IPS-NIHi11 (cell line): ENCODE measurements at regions not wholly inside any gene's neighbourhood (a gene's known extent, or its start where the extent isn't known, plus 50 kb on each side); places are given as distances from the start of the nearest gene placed in this dataset.

Experiments
- DNase-seq: peaks from one replicate; pipeline ENCODE4 v3.0.0; 2012; ENCODE audit warnings: mixed read lengths, low spot score

GRCh38 chr5:103463261-103463660, 99.3 kb downstream of the NUDT12 start:
- DNase-seq = no peak

GRCh38 chr5:103461243-103461642, 101.3 kb downstream of the NUDT12 start:
- no peak for DNase-seq

DNA sequence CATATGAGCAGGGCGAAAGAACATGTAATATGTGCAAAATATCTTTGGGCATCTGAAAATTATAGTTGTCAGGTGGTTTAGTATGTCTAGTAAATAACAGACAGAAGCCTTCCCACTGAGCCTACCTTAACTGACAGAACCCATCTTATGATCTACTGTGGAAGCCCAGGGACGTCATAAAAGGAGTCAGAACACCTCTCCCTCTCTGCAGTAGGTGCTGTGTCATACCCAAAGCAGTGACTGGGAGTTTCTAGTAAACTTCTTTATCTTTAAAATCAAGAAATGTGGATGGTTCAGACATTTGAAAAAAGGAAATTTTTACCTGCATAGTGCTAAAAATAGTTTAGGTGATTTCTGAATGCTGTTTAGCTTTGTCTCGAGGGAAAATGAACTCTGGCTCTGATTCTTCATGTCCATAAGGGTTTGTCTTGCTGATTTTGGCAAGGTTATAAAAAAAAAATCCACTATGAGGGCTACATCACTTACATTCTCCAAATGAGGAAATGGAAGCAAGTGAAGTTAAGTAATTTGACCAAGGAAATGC, 104.0 kb downstream of the NUDT12 start:
- DNase-seq = no peak

- DNase-seq = no peak
Observed at GRCh38 chr5:103456476-103456875, 106.1 kb downstream of the NUDT12 start.

- no peak for DNase-seq
Observed at GRCh38 chr5:103455796-103456195, 106.8 kb downstream of the NUDT12 start.

GRCh38 chr5:103454770-103455169, 107.8 kb downstream of the NUDT12 start:
- DNase-seq = no peak

DNA sequence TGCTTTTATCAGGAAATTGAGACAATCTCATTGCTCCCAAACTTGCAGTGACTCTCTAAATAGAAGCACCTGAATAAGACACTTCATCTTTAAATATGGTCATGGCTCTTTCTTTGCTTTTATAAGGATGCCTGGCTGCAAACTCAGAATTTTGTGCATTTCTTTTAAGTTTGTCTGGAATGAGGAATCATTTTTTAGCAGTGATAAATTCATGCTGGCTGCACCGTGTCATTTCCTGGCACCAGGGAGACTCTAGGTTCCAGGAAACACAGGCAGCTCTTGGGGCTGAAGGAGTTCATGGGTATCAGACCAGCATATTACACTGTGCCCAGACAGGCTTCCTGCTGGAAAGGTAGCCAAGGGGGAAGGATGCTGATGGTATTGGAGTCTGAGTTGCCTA, 109.9 kb downstream of the NUDT12 start:
- DNase-seq = no peak

GRCh38 chr5:103452089-103452488, 110.5 kb downstream of the NUDT12 start:
- no peak for DNase-seq

DNA sequence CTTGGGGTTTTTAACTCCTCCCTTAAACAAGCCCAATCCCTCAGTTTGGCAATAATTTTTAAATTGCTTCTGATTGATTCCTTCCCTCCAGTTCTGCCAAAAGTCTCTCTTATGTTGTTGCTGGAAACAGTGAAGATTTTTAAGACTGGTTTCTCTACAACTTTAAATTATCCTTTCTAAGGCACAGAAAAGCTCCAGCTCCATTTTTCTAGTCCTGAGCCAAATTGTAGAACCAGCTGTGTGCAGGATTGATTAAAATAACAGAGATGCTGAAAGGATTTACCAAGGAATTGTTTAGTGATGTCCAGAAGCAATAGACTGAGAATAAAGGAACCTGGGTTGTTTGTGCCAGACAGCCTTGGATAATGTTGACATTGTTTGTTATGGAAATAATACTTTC, 111.3 kb downstream of the NUDT12 start:
- DNase-seq = no peak

DNA sequence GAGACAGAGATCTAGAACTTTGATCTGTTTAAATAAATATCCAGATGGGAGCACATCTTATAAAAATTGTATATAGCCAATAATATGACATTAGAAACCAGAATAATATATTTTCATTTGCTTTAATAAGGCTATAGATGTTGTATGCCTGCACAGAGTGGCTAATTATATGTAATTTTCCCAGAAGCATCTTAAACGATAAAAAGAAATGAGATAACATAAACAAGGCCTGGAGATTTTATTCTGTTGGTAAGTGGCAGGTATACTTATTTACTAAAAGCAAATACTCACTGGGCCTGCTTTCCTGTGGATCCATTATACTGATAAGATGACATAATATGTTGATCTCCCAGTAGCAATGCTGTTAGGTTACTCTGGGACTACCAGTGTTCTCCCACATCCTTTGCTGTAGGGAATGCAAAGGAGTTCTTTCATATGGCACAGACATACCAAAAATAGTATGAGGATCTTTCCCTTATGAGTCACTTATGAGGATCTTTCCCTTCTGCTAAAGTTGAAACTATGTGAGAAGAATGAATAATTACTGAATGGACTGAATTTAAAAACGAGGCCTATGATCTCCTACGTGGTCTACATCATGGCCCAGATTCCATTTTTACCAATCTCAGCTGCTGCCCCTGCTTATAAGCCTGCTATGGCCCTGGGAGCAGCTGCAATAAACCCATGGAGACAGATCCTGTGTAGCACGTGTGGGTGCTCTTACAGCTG, 112.1 kb downstream of the NUDT12 start:
- DNase-seq = no peak

DNA sequence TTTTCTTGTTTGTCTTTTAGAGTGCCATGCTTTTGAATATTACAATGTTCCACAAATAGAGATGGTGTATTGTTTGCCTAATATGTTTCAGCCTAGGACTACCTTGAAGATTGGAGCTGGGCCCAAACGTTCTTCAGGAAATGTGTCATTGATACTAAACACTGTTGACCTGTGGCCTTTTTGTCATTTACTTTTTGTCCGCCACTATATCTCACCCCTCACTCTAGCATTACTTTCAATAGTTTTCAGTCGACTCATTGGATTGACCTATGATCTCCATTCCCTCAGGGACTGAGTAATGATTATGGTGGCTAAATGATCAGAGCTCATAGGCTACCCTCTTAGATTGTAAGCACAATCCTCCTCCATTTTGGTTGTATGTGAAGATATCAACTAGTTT, 115.8 kb downstream of the NUDT12 start:
- no peak for DNase-seq

GRCh38 chr5:103445426-103446035, 117.1 kb downstream of the NUDT12 start:
- DNase-seq = no peak

- DNase-seq = no peak
Observed at GRCh38 chr5:103444333-103445038, 118.1 kb downstream of the NUDT12 start.

GRCh38 chr5:103442750-103443149, 119.8 kb downstream of the NUDT12 start:
- DNase-seq = no peak

DNA sequence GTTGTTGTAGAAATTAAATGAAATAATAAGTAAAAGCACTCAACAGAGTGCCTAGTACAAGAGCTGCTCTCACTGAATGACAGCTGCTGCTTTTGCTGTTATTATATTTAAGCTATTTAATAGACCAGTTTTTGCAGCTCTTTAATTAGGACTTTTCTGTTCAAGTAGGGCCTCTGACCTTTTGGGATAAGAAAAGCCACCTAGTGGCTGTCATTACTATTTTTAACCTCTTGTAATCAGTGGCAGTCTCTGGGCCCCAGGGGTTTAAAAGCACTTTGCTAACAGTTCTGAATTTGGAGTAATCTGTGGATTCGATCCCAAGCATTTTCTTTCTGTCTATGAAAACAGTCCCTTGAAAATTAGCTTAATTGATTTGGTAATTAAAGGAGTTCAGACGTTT, 121.1 kb downstream of the NUDT12 start:
- peak; percentile 39 for DNase-seq

DNA sequence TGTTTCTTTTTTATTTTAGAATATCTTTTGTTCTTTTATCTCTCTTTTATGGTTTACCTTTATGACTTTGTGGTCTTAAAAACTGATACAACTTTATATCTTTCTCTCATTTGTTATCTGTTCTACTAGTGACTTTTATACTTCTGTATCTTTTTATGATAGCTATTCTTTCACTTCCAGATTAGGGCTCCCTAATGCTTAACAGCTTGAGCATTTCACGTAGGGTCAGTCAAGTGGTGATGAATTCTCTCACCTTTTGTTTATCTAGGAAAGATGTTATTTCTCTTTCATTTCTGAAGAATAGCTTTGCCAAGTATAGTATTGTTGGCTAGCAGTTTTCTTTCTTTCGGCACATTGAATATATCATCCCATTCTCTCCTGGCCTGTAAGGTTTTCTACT, 123.6 kb downstream of the NUDT12 start:
- no peak for DNase-seq

DNA sequence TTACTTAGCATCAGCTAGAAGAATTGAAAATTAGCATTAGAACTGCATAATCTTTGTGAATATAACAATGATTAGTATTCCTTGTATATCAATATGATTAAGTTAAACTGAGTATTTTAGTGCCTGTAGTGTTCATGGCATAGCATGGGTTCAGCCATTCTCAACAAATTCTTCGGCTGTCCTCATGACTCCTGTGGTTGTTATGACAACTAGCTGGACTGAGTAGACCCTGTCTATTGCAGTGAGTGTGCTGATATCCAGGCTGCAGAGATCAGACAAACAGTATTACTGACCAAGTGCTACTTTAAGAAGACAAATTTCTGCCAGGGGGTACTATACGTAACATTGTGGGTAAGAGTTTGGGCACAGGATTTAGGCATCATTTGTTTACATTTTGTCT, 125.9 kb downstream of the NUDT12 start:
- no peak for DNase-seq

DNA sequence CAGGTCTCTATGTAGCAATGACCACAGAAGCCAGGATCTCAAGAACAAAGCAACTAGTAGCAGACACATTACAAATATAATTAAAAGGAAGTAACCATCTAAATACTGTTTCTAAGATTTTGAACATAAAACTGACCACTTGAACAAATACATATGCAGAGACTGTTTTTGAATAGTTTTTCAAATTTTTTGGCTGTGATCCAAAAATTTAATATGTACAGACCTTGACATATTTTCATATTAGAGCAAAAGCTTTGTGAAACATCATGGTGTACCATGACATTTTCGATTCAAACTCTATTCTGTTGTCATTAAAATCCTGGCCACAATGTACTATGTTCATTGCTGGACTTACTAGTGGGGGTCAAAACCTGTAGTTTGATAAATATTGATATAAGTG, 126.5 kb downstream of the NUDT12 start:
- DNase-seq = no peak

GRCh38 chr5:103435136-103435889, 127.3 kb downstream of the NUDT12 start:
- DNase-seq = no peak

DNA sequence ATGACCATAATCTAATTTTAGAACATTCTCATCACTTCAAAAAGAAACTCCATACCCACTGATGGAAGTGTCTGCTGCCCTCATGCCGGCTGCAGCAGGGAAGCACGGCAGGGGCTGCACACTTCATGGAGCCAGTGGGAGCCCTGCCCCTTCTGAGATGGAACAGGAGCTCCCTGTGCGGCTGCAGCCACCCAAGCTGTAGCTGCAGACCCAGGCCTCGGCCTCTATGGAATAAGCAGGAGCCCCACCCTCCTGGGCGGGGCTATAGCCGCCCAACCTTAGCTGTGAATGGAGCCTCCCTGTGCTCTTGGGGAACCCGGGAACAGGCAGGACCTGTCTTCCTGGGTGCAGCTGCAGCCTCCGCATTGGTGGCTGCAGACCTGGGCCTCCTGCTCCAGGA, 128.5 kb downstream of the NUDT12 start:
- DNase-seq = peak; percentile 58

GRCh38 chr5:103433211-103433610, 129.4 kb downstream of the NUDT12 start:
- DNase-seq = no peak

- no peak for DNase-seq
Observed at GRCh38 chr5:103428923-103429322, 133.7 kb downstream of the NUDT12 start.
